Neural progenitor cell (in vitro differentiated cells): ENCODE measurements at regions not wholly inside any gene's neighbourhood (a gene's known extent, or its start where the extent isn't known, plus 50 kb on each side); places are given as distances from the start of the nearest gene placed in this dataset.

Experiments
- DNase-seq: peaks from one replicate; pipeline ENCODE4 v3.0.0-alpha.2; 2016; ENCODE audit warnings: low spot score
- H2AFZ ChIP-seq: fragments of 200-600 bp; sonication (generic); replicated peaks from 2 replicates; pipeline ENCODE4 v1.6.1; 2016; ENCODE audit warnings: antibody characterized with exemption
- H3F3A ChIP-seq: fragments of 200-600 bp; sonication (generic); 2 replicates; pipeline ENCODE4 v1.6.1; 2016; ENCODE audit warnings: antibody characterized with exemption, low read depth
- H3K27ac ChIP-seq: fragments of 200-600 bp; sonication (generic); 2 replicates; pipeline ENCODE4 v1.5.1; 2016; ENCODE audit warnings: mild to moderate bottlenecking
- H3K27me3 ChIP-seq: fragments of 200-600 bp; sonication (generic); 2 replicates; pipeline ENCODE4 v1.6.1; 2016; ENCODE audit warnings: mild to moderate bottlenecking, moderate library complexity
- H3K36me3 ChIP-seq: fragments of 200-600 bp; sonication (generic); 2 replicates; pipeline ENCODE4 v1.5.1; 2016
- H3K4me1 ChIP-seq: fragments of 200-600 bp; sonication (generic); 2 replicates; pipeline ENCODE4 v1.6.1; 2016; ENCODE audit warnings: mixed run types
- H3K4me2 ChIP-seq: fragments of 200-600 bp; sonication (generic); 2 replicates; pipeline ENCODE4 v1.6.1; 2016
- H3K4me3 ChIP-seq: fragments of 200-600 bp; sonication (generic); 2 replicates; pipeline ENCODE4 v1.5.1; 2016
- H3K79me2 ChIP-seq: fragments of 200-600 bp; sonication (generic); 2 replicates; pipeline ENCODE4 v1.6.1; 2016; ENCODE audit warnings: low read depth
- H3K9ac ChIP-seq: fragments of 200-600 bp; sonication (generic); 2 replicates; pipeline ENCODE4 v1.6.1; 2016
- H3K9me3 ChIP-seq: fragments of 200-600 bp; sonication (generic); 2 replicates; pipeline ENCODE4 v1.5.1; 2016; ENCODE audit warnings: low read depth
- H4K20me1 ChIP-seq: fragments of 200-600 bp; sonication (generic); 2 replicates; pipeline ENCODE4 v1.6.1; 2016; ENCODE audit warnings: low read depth
- H3K27ac Mint-ChIP-seq: 3 replicates; pipeline ENCODE4 v1.8.0; 2021; ENCODE audit warnings: mixed read lengths
- H3K27me3 Mint-ChIP-seq: 2 replicates; pipeline ENCODE4 v1.8.0; 2022; ENCODE audit warnings: low read depth, mild to moderate bottlenecking, inconsistent platforms, moderate library complexity, mixed read lengths; ENCODE audit not compliant: insufficient read depth
- H3K36me3 Mint-ChIP-seq: 3 replicates; pipeline ENCODE4 v1.8.0; 2021; ENCODE audit warnings: mixed read lengths
- H3K4me1 Mint-ChIP-seq: 3 replicates; pipeline ENCODE4 v1.8.0; 2021; ENCODE audit warnings: mixed read lengths
- H3K4me3 Mint-ChIP-seq: 3 replicates; pipeline ENCODE4 v1.8.0; 2021; ENCODE audit warnings: mild to moderate bottlenecking, moderate library complexity, mixed read lengths
- H3K9me3 Mint-ChIP-seq: 3 replicates; pipeline ENCODE4 v1.8.0; 2020; ENCODE audit warnings: mixed read lengths
- EZH2 ChIP-seq: fragments of 200-600 bp; sonication (generic); IDR thresholded peaks from 2 replicates; pipeline ENCODE4 v1.6.1; 2017; ENCODE audit warnings: antibody characterized with exemption, mild to moderate bottlenecking, moderate library complexity
- EZH2phosphoT487 ChIP-seq: fragments of 200-600 bp; sonication (generic); IDR thresholded peaks from 2 replicates; pipeline ENCODE4 v1.6.1; 2017; ENCODE audit warnings: antibody characterized with exemption
- TF ChIP-seq, protein P1 (sequence below): fragments of 200-600 bp; sonication (generic); IDR thresholded peaks from 2 replicates; pipeline ENCODE4 v1.5.1; 2017; ENCODE audit warnings: antibody characterized with exemption, mild to moderate bottlenecking

DNA sequence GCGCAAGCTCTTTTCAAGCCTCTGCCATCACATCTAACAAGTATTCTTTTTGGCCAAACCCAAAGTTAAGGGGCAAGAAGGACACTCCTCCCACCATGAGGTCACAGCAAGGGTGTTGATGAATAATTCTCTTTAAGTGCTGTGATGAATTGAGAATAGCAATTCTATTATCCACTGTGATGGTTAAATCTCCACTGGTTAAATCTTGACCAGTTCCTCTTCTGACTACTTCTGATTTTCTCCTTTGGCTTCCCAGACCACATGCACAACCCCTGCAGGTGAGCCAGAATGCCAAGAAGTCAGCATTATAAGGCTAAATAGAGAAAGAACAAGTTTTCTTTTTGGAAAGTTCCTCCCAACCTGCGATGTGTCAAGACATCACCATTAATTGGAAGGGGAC, 90.6 kb upstream of the BCL2L14 start:
- H3K9ac ChIP-seq = no peak overlapping the region
- TF ChIP-seq EZH2phosphoT487 (no peak), EZH2 (no peak)
- TF ChIP-seq, protein P1, sequence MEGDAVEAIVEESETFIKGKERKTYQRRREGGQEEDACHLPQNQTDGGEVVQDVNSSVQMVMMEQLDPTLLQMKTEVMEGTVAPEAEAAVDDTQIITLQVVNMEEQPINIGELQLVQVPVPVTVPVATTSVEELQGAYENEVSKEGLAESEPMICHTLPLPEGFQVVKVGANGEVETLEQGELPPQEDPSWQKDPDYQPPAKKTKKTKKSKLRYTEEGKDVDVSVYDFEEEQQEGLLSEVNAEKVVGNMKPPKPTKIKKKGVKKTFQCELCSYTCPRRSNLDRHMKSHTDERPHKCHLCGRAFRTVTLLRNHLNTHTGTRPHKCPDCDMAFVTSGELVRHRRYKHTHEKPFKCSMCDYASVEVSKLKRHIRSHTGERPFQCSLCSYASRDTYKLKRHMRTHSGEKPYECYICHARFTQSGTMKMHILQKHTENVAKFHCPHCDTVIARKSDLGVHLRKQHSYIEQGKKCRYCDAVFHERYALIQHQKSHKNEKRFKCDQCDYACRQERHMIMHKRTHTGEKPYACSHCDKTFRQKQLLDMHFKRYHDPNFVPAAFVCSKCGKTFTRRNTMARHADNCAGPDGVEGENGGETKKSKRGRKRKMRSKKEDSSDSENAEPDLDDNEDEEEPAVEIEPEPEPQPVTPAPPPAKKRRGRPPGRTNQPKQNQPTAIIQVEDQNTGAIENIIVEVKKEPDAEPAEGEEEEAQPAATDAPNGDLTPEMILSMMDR = no peak
- DNase-seq = no peak
- H3K79me2 ChIP-seq = no peaks in the 10 kb centered on the region
- H2AFZ ChIP-seq = no peak overlapping the region
- H3K4me3 Mint-ChIP-seq = no peak overlapping the region
- H3K36me3 ChIP-seq = no peaks in the 10 kb centered on the region
- H3K4me3 ChIP-seq = no peak overlapping the region
- H3K4me1 ChIP-seq = no peaks in the 10 kb centered on the region
- no peaks in the 10 kb centered on the region for H4K20me1 ChIP-seq
- no peak overlapping the region for H3K27ac Mint-ChIP-seq
- H3K4me1 Mint-ChIP-seq = no peaks in the 10 kb centered on the region
- H3K9me3 ChIP-seq = no peaks in the 10 kb centered on the region
- no peaks in the 10 kb centered on the region for H3K9me3 Mint-ChIP-seq
- H3K27me3 Mint-ChIP-seq = peaks cover 3% of the 10 kb centered on the region
- no peaks in the 10 kb centered on the region for H3K36me3 Mint-ChIP-seq
- H3K27me3 ChIP-seq = no peaks in the 10 kb centered on the region
- no peaks in the 10 kb centered on the region for H3F3A ChIP-seq
- H3K4me2 ChIP-seq = no peak overlapping the region
- no peak overlapping the region for H3K27ac ChIP-seq

DNA sequence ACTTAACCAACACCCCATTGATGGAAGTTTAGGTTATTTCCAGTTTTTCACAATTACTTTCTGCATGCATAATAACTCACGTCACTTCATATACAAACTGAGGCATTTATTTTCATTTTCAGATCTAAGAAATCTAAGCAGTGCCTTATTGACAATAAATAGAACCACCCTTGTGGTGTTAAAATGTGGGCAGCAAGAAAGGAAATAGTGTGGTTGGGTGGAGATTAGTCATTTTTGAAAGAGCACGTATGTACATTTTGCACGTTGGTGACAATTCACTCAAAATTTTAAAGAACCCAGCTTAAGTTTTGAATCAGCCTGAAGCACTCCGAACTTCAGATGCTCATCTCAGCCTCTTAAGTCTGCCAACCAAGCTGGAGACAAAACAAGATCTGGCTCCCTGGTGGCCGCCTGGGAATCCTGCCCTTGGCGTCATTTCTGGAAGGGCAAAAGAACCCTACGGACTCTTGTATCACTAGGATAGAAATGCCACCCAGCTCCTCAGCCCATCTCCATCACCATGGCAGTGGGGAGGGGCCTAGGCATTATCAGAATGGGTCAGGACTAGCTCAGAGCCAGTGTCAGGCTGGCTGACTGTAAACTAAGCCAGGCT, 89.5 kb upstream of the BCL2L14 start:
- H3K27me3 Mint-ChIP-seq = peaks cover 3% of the 10 kb centered on the region
- no peak overlapping the region for H3K27ac Mint-ChIP-seq

DNA sequence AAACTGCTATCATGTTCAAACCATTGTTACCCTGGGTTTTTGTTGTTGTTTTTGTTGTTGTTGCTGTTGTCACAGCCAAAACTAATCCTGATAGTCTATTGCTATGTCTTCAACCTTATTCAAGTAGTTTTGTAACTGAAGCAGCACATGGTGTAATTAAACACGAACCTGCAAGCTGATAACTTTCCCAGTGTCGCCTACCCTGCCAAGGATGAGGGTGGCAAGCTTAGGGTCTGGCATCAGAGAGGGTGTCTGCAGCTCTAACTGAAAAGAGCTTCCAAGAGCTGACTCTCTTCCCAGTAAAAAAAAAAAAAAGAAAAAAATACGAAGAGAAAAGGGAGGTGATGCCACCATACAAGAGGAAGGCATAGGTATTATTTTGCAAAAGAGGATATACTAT, 86.3 kb upstream of the BCL2L14 start:
- H3K4me1 Mint-ChIP-seq = no peaks in the 10 kb centered on the region
- DNase-seq = no peak
- H3K27me3 Mint-ChIP-seq = peaks cover 3% of the 10 kb centered on the region
- H3K27ac Mint-ChIP-seq = no peak overlapping the region
- Histone ChIP-seq H3K9me3 (no peaks in the 10 kb centered on the region), H3K36me3 (no peaks in the 10 kb centered on the region), H3K4me3 (no peak overlapping the region), H3K27me3 (no peaks in the 10 kb centered on the region), H2AFZ (no peak overlapping the region), H3K4me2 (no peak overlapping the region), H4K20me1 (no peaks in the 10 kb centered on the region), H3K9ac (no peak overlapping the region), H3K79me2 (no peaks in the 10 kb centered on the region), H3K4me1 (no peaks in the 10 kb centered on the region), H3F3A (no peaks in the 10 kb centered on the region), H3K27ac (no peak overlapping the region)
- TF ChIP-seq, protein P1 = no peak
- no peak for TF ChIP-seq EZH2phosphoT487
- no peak for TF ChIP-seq EZH2
- H3K36me3 Mint-ChIP-seq = no peaks in the 10 kb centered on the region
- no peaks in the 10 kb centered on the region for H3K9me3 Mint-ChIP-seq
- H3K4me3 Mint-ChIP-seq = no peak overlapping the region

More for the DNA sequence above, 89.5 kb upstream of the BCL2L14 start:
- DNase-seq = no peak
- Mint-ChIP-seq H3K36me3 (no peaks in the 10 kb centered on the region), H3K4me3 (no peak overlapping the region), H3K9me3 (no peaks in the 10 kb centered on the region), H3K4me1 (no peaks in the 10 kb centered on the region)
- no peak overlapping the region for H3K4me3 ChIP-seq
- no peak overlapping the region for H3K4me2 ChIP-seq
- no peaks in the 10 kb centered on the region for H4K20me1 ChIP-seq
- no peak overlapping the region for H3K27ac ChIP-seq
- no peaks in the 10 kb centered on the region for H3K79me2 ChIP-seq
- no peaks in the 10 kb centered on the region for H3F3A ChIP-seq
- TF ChIP-seq EZH2phosphoT487 = no peak
- TF ChIP-seq EZH2 = no peak
- TF ChIP-seq, protein P1 = no peak
- no peaks in the 10 kb centered on the region for H3K4me1 ChIP-seq
- no peak overlapping the region for H2AFZ ChIP-seq
- no peak overlapping the region for H3K9ac ChIP-seq
- no peaks in the 10 kb centered on the region for H3K27me3 ChIP-seq
- no peaks in the 10 kb centered on the region for H3K9me3 ChIP-seq
- no peaks in the 10 kb centered on the region for H3K36me3 ChIP-seq
